Smooth muscle cell (in vitro differentiated cells): ENCODE measurements at regions not wholly inside any gene's neighbourhood (a gene's known extent, or its start where the extent isn't known, plus 50 kb on each side); places are given as distances from the start of the nearest gene placed in this dataset.
"Not testable (repeated sequence)": the region's sequence is repeated elsewhere in the genome, so short reads cannot be mapped to it uniquely, and the experiment has no call there.

Experiments
- DNase-seq: peaks from one replicate; lab custom pipeline; 2025; ENCODE audit not compliant: unreplicated experiment; lab: John Stamatoyannopoulos, UW
- H2AFZ ChIP-seq: fragments of 200-600 bp; sonication (generic); 2 replicates; pipeline ENCODE4 v1.6.0; 2016; ENCODE audit warnings: antibody characterized with exemption, low read depth, mild to moderate bottlenecking
- H3F3A ChIP-seq: fragments of 200-600 bp; sonication (generic); 2 replicates; pipeline ENCODE4 v1.6.0; 2017; ENCODE audit warnings: antibody characterized with exemption, low read depth
- H3K27ac ChIP-seq: fragments of 200-600 bp; sonication (generic); 2 replicates; pipeline ENCODE4 v1.5.1; 2016; ENCODE audit warnings: low read depth, mild to moderate bottlenecking
- H3K27me3 ChIP-seq: fragments of 200-600 bp; sonication (generic); 2 replicates; pipeline ENCODE4 v1.6.1; 2016; ENCODE audit warnings: low read depth, mild to moderate bottlenecking
- H3K36me3 ChIP-seq: fragments of 200-600 bp; sonication (generic); 2 replicates; pipeline ENCODE4 v1.5.1; 2016; ENCODE audit warnings: low read depth
- H3K4me1 ChIP-seq: fragments of 200-600 bp; sonication (generic); 2 replicates; pipeline ENCODE4 v1.5.1; 2016; ENCODE audit warnings: low read depth
- H3K4me2 ChIP-seq: fragments of 200-600 bp; sonication (generic); 2 replicates; pipeline ENCODE4 v1.6.0; 2016; ENCODE audit warnings: mild to moderate bottlenecking
- H3K4me3 ChIP-seq: fragments of 200-600 bp; sonication (generic); 2 replicates; pipeline ENCODE4 v1.5.1; 2016; ENCODE audit warnings: mild to moderate bottlenecking
- H3K79me2 ChIP-seq: fragments of 200-600 bp; sonication (generic); 2 replicates; pipeline ENCODE4 v1.6.0; 2016; ENCODE audit warnings: low read depth, mild to moderate bottlenecking
- H3K9ac ChIP-seq: fragments of 200-600 bp; sonication (generic); 2 replicates; pipeline ENCODE4 v1.6.0; 2016; ENCODE audit warnings: low read depth
- H3K9me3 ChIP-seq: fragments of 200-600 bp; sonication (generic); replicated peaks from 2 replicates; pipeline ENCODE4 v1.5.1; 2016; ENCODE audit warnings: low read depth
- H4K20me1 ChIP-seq: fragments of 200-600 bp; sonication (generic); 2 replicates; pipeline ENCODE4 v1.6.0; 2016; ENCODE audit warnings: low read depth
- CTCF ChIP-seq: fragments of 200-600 bp; sonication (generic); IDR thresholded peaks from 2 replicates; pipeline ENCODE4 v1.5.1; 2017; ENCODE audit warnings: borderline replicate concordance, mild to moderate bottlenecking, antibody characterized with exemption; ENCODE audit not compliant: insufficient read depth, poor library complexity, severe bottlenecking
- WGBS: methylation state at CpG from one replicate; pipeline ENCODE4 v1.1.7; 2016; ENCODE audit warnings: low lambda C conversion rate; 5-methylcytosine and 5-hydroxymethylcytosine counted together

GRCh38 chr7:128581825-128582561, 90.1 kb upstream of the GARIN1A start:
- not testable (repeated sequence) for H3K9ac ChIP-seq, H3K4me3 ChIP-seq, H4K20me1 ChIP-seq, H3K9me3 ChIP-seq, H3K36me3 ChIP-seq, DNase-seq, H3K27me3 ChIP-seq, H3K4me2 ChIP-seq, H2AFZ ChIP-seq, H3K27ac ChIP-seq, H3K79me2 ChIP-seq, H3K4me1 ChIP-seq, H3F3A ChIP-seq
- WGBS = 93% methylated on average over 2 of the region's 2 CpGs

- not testable (repeated sequence) for DNase-seq, H3K9ac ChIP-seq, H3K4me2 ChIP-seq, H2AFZ ChIP-seq, H3K27ac ChIP-seq, H3K36me3 ChIP-seq, H3K4me3 ChIP-seq, H3F3A ChIP-seq, H3K9me3 ChIP-seq, H3K4me1 ChIP-seq, H3K27me3 ChIP-seq
- Histone ChIP-seq H4K20me1 (peaks cover 29% of the 10 kb centered on the region), H3K79me2 (peaks cover 15% of the 10 kb centered on the region)
These were observed 85.4 kb upstream of the GARIN1A start for GRCh38 chr7:128586715-128587114.

GRCh38 chr7:128591705-128592104, 80.4 kb upstream of the GARIN1A start:
- Histone ChIP-seq H3K36me3 (peaks cover 4% of the 10 kb centered on the region), H4K20me1 (peaks cover 28% of the 10 kb centered on the region), H3K4me2 (no peak overlapping the region), H3K4me3 (no peak overlapping the region), H3F3A (no peaks in the 10 kb centered on the region), H3K79me2 (peaks cover 15% of the 10 kb centered on the region), H3K4me1 (no peaks in the 10 kb centered on the region), H3K27ac (no peak overlapping the region), H2AFZ (no peak overlapping the region), H3K9me3 (no peaks in the 10 kb centered on the region), H3K9ac (no peak overlapping the region), H3K27me3 (no peaks in the 10 kb centered on the region)
- over 99% methylated on average over 5 of the region's 5 CpGs for WGBS
- no peak for TF ChIP-seq CTCF
- DNase-seq = no peak

- not testable (repeated sequence) for H3K27ac ChIP-seq, H3K4me3 ChIP-seq, H3K9me3 ChIP-seq, DNase-seq, H2AFZ ChIP-seq, H3K27me3 ChIP-seq, H3K4me2 ChIP-seq, H3F3A ChIP-seq, H3K4me1 ChIP-seq, H3K9ac ChIP-seq, H3K36me3 ChIP-seq
- H4K20me1 ChIP-seq = peaks cover 33% of the 10 kb centered on the region
- 95% methylated on average over 2 of the region's 3 CpGs for WGBS
- H3K79me2 ChIP-seq = peaks cover 15% of the 10 kb centered on the region
These were observed 79.9 kb upstream of the GARIN1A start for GRCh38 chr7:128592209-128592608.

GRCh38 chr7:128594061-128594460, 78.0 kb upstream of the GARIN1A start:
- H3F3A ChIP-seq, H3K9ac ChIP-seq, H3K36me3 ChIP-seq, H3K4me2 ChIP-seq, H3K4me1 ChIP-seq, H3K27ac ChIP-seq, H2AFZ ChIP-seq, H3K4me3 ChIP-seq, H3K9me3 ChIP-seq, DNase-seq, H3K27me3 ChIP-seq: not testable (repeated sequence)
- Histone ChIP-seq H4K20me1 (peaks cover 31% of the 10 kb centered on the region), H3K79me2 (peaks cover 24% of the 10 kb centered on the region)
- 88% methylated on average over 6 of the region's 6 CpGs for WGBS

GRCh38 chr7:128596336-128597128, 75.6 kb upstream of the GARIN1A start:
- H2AFZ ChIP-seq, H3F3A ChIP-seq, H3K4me3 ChIP-seq, H3K9ac ChIP-seq, H3K36me3 ChIP-seq, H3K4me2 ChIP-seq, H3K27me3 ChIP-seq, H3K9me3 ChIP-seq, DNase-seq, H3K4me1 ChIP-seq: not testable (repeated sequence)
- Histone ChIP-seq H4K20me1 (peaks cover 31% of the 10 kb centered on the region), H3K79me2 (peaks cover 24% of the 10 kb centered on the region), H3K27ac (peak overlapping the region; percentile 76)
- WGBS = 77% methylated on average over 8 of the region's 8 CpGs

- H4K20me1 ChIP-seq = peaks cover 40% of the 10 kb centered on the region
- not testable (repeated sequence) for H3F3A ChIP-seq, H3K4me3 ChIP-seq, H3K27ac ChIP-seq, H3K9me3 ChIP-seq, H2AFZ ChIP-seq, DNase-seq, H3K9ac ChIP-seq, H3K4me2 ChIP-seq, H3K36me3 ChIP-seq, H3K27me3 ChIP-seq, H3K4me1 ChIP-seq
- H3K79me2 ChIP-seq = peaks cover 24% of the 10 kb centered on the region
- WGBS = 88% methylated on average over 5 of the region's 5 CpGs
These were observed 73.1 kb upstream of the GARIN1A start for GRCh38 chr7:128598946-128599345.
